Stimulated activated CD8-positive, alpha-beta memory T cell treated with anti-CD3 and anti-CD28 coated beads, Interleukin-7, amount 100 ng/mL, for 1 hour (primary cell): ENCODE measurements at regions not wholly inside any gene's neighbourhood (a gene's known extent, or its start where the extent isn't known, plus 50 kb on each side); places are given as distances from the start of the nearest gene placed in this dataset.

ENCODE experiments used
- DNase-seq, 2 donors: peaks; one replicate each; pipeline ENCODE4 v3.0.0-alpha.2; 2020; ENCODE audit warnings: low read depth in 2 of 2

DNA sequence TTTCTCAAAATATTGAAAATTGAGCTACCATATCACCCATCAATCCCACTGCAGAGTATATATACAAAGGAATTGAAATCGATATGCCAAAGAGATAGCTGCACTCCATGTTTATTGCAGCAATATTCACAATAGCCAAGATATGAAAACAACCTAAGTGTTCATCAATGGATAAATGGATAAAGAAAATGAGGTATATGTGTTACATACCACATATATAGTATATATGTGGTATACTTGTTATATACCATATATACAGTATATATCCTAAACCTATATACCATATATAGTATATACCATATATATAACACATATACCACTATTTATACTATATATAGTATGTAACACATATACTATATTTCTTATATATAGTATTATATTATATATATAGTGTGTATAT lies 313.3 kb downstream of the ZNF608 start:
- no peak for DNase-seq

DNA sequence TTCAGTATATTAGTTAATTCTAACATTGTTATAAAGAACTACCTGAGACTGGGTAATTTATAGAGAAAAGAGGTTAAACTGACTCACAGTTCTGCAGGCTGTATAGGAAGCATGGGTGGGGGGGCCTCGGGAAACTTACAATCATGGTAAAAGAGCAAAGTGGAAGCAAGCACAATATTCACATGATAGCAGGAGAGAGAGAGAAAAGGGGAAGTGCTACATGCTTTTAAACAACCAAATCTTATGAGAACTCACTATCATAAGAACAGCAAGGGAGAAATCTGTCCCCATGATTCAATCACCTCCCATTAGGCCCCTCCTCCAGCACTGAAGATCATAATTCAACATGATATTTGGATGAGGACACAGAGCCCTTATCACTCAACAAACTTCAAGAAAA lies 324.9 kb downstream of the ZNF608 start:
- no peak for DNase-seq

DNA sequence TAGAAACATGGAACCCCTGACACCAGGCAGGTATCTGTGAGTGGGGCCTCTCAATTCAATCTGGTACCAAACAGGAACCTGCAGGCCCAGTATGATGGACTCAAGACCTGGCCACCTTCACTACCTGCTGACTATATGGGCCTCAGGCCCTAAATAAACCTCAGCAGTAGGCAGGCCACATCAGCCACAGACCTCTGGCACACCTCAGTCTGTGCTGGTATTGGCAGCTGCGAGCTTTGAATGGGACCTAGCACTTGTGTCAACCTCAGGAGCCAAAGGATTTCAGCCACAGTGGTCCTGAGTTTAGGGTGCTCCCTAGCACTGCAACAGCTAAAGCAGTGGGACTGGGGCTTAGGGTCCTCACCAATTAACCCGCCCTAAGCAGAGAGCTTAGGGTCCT lies 325.5 kb downstream of the ZNF608 start:
- no peak for DNase-seq

DNA sequence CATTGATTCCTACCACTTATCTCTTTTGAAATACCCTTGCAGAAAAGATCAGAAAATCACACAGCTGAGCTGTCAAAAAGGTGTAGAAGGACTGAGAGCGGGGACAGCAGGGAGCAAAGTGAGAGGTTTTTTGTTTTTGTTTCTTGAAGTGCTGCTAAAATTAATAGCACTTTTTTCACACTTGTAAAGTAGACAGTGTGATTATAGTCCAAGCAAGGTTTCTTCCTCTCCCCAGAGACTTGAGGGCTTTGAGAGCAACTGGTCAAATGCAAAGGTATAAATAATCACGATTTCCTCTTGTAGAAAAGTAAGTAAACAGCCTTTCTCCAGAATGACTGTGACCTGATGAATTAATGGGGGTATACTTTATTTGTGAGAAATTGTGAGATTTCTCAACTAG lies 326.9 kb downstream of the ZNF608 start:
- no peak for DNase-seq

DNA sequence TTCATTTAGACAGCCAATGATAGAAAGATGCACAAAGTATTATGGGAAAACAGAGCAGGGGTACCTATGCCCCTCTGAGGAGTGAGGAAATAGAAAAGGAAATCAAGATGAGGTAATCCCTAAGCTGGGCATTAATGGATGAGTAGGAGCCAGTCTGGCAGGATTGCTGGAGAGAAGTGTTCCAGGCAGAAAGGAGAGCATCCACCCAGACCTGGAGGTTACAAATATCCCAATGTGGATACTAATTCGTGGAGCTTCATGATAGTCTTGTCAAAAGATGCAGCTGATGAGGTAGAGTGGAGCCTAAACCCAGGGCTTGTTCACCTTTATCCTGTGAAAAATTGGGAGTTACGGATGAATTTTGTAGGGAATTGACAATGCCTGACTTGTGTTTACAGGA lies 328.0 kb downstream of the ZNF608 start:
- DNase-seq = no peak

DNA sequence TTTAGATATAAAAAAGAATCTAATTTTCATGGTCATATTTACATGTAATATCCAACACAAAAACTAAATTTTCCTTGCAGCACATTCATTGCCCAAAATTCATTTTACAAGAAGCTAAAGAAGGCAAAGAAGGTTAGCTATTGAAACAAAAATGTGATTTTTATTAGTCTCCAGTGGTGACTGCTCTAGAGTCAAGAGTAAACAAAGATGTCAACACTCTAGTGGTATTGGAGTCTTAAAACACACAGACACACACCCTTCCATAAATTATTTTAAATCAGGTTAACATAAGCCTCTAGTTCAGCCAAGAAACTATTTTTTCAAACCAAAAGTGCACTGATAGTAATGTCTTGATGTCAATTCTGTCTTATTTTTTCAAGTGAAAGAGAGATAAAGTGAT lies 329.2 kb downstream of the ZNF608 start:
- DNase-seq = no peak

DNA sequence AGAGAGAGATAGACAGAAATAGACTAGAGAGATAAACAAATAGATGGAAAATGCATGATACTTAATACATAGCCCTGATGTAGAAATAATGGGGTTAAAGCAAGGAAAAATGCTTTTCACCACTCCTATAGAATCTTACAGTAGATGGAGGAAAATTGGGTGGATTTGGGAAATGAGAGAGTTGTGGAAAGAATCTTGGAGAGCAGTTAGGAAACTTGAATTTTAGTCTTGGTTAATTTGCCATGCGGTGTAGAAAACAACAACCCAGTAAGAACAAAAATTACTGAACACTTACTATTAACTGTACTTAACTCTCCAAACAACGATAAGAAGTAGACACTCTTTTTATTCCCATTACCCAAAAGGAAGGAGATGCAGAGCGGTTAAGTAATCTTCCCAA lies 329.8 kb downstream of the ZNF608 start:
- no peak for DNase-seq

DNA sequence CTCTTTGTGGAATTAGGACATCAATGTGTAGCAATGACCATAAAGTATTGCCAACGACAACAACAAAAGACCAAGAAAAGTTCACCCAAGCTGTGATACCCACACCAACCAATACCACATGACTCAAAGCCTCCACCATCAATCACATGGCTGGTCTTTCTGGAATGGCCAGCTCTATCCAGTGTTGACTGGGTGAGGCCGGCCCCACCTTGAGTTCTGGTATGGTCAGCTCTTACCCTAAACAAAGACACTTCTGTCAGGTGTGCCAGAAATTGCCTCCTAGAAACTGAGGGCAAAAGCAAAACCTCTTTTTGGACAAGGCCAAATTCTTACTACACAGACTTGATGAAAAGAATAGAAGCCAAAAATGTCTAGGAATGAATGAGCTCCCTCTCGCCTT lies 331.5 kb downstream of the ZNF608 start:
- no peak for DNase-seq

DNA sequence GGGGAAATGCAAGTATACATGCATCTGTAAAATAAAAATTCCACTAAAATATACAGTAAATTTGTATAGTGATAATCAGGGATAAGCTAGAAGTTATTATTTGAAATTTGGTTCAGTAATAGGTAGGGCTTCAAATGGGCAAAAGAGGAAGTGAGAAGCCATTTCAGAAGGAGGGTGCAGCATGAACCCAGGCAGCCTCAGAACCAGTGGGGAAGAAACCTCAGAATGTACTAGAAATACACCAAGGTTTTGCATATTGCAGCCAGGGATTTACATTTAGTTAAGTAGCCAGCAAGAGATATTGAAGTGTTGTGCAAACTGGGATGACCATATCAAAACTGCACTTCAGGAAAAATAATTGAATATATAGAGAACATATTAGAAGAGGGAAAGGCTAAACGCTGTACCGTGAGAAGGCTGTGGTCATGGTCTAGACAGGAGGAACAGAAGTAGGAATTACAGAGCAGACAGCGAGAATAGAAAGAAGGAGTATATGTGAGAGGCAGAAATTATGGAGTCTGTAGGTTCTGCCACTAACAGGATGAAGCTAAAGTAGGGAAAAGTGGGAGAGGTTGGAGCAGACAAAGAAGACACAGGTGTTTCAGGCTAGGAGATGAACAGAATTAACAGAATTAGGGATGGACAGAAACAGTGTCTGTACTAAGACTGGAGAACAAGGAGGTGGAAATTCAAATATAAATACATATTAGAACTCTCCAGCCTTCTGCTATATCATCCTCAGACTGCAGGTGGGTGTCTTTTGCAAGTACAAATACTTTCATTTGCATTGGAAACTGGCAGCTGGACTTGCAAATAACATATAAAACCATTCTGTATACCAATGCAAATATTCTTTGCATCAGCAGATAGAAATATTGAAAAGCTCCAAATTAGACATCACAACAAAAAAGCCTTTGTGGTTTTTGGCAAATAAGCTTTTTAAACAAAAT lies 335.6 kb downstream of the ZNF608 start:
- DNase-seq = no peak

DNA sequence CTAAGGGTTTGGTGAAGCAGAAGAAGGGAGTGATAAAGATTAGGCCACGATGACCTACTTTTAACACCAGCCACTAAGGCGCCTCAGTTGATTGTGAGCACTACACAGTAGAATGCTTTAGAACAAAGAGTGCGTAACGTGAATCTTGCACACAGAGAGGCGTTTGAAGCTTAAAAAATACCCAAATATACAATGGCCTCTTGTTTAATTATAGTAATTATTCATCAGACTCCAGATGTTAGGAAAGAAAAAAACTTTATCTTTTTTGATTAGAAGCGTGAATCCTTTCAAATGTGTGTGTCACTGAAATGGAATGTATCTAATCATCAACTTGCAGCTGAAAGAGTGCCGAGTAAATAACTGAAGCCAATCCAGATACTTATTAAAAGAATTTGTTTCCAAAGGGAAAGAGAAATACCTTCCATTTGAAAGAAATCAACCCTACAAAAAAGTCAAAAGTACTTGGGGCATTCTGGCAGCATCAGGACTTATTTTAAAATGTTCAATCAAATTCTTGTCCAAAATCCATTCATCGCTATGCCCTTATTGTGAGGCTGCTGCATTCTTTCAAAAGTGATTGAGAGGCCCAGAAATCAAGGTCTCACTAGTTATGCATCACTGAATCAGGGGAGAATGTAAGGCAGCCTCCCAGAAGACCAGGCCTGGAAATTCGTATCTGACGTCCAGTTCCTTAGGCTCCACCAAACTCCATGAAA lies 337.5 kb downstream of the ZNF608 start:
- no peak for DNase-seq

DNA sequence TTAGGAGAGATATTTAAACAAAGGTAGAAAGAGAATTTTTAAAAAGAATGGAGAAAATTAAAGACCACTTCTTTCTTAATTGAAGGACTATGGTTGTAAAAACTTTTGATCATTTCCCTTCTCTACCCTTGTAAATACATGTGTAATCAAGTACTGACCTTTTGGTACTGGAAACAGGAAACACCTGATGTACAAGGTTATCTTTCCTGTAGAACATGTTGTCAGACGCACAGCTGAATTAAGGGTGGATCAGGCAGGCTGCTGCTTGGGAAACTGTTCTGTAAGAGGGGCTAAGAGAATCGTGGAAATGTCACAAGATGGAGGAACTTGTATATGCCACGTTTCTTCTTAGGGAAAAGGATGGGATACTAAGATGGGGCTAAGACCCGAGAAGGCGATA lies 341.6 kb downstream of the ZNF608 start:
- no peak for DNase-seq

DNA sequence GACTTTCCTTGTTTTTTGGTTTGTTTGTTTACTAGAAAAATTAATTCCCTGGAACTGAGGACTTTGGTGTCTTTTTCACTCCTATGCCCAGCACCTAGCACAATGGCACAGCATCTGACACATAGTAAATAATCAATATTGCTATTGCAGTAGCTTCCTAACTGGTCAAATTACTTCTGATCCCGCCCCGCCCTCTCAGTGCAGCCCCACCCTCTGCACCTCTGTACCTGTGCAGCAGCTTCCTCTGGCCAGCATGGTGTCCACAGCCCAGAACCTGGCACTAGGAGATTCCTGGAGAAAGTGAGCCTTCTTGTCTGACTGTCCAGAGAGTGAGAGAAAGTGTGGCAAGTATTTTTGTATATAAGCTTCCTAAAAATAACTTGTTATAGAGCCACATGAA lies 343.2 kb downstream of the ZNF608 start:
- no peak for DNase-seq

DNA sequence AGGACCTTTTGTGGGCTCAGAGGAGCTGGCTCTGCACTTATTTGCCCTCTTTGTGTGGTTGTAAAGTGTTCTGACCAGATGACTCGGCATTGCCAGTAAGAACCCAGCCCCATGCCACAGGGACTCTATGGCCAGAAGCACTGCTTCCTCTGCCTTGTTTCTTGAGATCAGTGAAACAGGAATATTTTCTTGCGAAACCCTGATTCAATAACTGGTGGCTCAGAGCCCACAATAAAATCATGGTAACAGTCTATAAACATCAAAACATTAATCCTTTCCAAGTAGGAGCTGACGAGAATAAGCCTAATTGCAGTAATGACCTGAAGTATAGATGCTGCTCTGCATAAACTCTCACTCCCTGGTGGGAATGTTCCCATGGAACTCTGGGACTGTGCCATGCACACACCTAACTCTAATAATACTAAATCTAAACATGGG lies 344.3 kb downstream of the ZNF608 start:
- DNase-seq = no peak

DNA sequence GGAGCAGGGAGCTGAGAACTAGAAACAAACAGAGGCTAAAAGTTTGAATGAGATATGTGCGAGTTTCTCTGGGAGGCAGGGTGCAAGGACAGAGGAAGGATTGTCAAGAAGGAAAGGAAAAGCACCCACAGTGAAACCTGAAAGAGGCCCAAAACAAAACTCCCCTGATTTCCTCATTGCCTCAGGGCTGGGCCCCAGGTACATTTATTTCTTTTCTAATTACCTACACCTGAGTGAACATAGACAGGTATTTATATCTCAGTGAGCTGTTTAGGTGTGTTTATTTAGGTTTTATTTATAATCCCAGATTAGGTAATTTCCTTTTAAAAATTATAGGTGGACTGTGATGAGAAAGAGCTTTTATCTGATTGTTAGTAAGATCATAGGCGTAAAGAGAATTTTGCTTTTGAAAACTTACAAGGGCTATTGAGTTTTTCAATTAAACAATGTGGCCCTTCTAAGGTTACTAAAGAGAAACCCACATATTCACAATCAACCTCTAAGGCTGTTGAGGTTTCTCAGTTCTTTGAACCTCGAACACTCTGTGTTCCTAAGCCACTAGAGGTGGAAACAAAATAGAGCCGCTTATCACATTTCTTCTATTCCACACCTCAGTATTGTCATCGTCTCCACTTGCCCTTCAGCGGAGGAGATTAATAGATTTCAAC lies 344.8 kb downstream of the ZNF608 start:
- no peak for DNase-seq

DNA sequence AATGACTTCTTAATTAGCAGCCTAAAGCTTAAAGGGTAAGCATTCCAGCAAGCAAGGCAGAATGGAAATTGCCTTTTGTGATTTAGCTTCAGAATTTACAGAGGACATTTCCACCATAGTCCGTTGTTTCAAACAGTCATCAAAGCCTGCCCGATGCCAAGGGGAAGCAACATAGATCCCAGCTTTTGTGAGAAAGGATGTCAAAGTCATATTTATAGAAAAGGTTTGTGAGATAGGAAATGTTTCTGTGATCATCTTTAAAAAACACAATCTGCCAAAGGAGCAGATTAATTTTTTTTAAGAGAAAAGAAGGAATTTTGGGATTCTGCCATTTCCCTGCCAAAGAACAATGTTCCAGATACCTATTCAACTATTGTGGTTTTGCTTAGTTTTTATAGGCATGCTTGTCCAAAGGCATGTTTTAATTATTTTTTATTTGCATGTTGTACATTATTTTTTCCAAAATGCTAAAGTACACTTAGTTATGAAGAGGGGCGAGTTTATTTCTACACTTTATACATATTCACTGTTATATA lies 346.9 kb downstream of the ZNF608 start:
- DNase-seq = no peak

DNA sequence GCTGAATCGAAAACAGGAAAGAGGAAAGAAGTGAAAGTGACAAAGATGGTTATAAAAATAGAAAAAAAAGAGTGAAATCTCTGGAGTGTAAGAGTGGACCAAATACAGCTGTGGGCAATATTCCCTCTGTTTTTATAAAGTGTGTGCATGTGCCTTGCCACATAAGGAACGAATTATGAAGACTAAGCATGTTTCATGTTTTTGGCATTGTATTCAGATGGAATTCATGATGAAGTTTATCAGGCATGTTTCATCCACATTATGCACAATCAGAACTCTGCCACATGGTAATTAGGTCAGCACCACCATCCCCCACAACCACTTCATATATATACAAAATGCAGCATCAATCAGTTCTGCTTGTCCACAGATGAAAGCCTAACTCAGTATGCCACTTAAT lies 348.0 kb downstream of the ZNF608 start:
- no peak for DNase-seq

DNA sequence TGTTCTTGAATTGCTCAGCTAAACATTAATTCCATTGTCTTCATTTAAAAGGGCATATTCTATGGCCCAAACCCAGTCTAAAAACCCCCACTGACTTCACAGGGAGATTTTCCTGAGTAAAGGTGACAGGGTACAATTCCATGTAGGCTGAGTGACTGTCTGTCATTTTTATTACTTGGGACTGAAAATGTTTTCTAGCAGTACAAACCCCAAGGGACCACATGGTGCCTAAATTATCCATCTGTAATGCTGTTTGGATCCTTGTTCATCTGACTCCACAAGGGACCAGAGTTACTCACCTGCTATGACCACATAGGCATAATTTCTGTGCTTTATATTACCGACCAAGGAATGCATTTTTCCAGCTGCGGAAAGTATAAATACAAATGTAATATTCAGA lies 349.1 kb downstream of the ZNF608 start:
- no peak for DNase-seq

DNA sequence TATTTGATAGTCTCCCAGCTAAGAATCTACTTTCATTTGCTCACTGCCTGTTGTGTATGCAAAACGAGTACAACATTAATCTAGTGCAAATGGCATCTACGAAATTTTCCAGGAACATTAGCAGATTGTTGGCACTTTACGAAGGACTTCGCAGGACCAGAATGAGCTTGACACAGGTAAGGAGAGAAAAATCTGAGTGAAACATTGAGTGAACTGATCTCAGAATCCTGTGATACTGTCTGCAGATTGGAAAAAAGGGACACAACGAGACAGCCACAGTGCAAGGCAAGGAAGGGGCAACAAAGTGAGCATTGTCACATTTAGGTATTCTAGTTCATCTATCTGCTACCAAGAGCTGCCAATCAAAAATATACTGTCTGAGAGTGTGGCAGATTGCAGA lies 350.5 kb downstream of the ZNF608 start:
- DNase-seq = no peak

DNA sequence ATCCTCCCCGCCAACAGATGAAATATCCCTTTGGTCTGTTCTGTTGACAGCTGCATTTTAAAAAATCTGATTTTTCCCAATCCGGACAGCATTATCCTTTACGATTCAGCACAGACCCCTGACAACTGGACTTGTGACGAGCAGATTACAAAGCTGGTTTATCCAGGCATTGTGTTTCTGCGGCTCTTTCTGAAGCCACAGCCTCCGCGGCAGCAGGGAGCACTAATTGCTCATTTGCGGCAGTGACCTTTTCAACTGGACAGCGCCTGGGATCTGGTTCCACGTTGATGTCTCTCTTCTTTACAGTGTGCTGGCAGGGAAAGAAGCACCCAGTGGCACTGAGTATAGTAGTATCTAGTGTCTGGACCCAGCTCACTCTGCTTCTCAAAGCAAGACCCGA lies 351.2 kb downstream of the ZNF608 start:
- DNase-seq = no peak

DNA sequence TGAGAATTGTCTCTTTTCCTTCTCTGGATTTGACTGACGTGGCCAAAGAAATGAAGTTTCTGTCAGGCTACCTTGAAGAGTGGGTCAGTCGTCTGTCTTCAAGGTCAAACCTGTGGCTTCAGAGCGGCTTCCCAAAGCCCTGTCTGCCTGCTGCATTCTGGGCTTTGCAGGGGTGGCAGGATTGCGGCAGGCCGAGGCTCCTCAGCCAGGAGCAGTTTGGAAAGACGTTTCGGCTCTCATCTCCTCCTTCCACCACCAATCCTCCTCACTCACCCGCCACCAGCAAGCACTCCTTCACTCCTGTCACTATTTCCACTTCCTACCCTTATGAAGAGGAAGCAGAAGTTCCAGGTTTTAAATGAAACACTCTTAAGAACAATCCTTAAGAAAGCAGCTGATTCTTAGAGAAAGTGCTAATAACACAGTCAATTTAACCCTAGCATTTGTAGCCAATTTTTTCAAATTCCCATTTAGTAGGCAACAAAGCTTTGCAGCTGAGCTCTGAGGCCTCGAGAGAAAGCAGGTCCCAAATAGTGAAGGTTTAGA lies 351.7 kb downstream of the ZNF608 start:
- no peak for DNase-seq

DNA sequence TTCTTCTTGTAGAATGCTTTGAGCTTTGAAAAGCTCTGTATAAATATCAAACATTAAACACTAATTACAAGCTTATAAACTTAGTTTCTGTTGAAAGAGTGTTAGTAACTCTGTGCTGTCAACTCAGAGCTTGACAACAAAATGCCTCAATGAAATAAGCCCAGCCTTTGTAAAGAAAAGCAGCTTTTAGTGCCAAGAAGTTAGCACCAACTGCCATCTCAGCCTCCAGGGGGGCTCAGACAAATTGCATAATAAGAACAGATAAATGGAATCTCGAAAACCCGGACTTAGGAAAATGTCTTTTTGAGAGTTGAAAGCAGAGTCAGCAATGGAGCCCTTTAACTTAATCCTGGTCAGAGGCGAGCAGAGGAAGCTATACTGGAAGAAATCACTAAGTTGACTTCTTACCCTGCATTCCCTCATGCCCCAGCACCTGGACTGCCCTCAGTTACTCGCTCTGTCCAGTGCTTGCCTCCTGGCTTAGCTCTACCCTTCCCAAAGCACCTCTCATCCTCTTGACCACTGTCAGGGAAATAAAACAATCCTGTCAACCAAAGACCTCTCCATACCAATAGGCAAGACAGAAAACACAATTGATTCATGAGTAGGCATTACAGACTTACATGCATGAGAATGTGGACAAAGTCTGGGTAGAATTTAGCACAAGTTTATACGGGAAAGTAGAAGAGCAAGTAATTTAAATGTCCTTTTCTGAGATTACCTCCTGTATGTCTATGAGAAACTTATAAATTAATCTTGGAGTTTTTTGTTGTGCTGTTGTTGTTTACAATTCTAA lies 352.7 kb downstream of the ZNF608 start:
- no peak for DNase-seq
